NCI-H146 (cell line): ENCODE measurements at regions not wholly inside any gene's neighbourhood (a gene's known extent, or its start where the extent isn't known, plus 50 kb on each side); places are given as distances from the start of the nearest gene placed in this dataset.
"Not testable (repeated sequence)": the region's sequence is repeated elsewhere in the genome, so short reads cannot be mapped to it uniquely, and the experiment has no call there.

ENCODE experiments used
- DNase-seq: peaks from one replicate; lab custom pipeline; 2025; lab: John Stamatoyannopoulos, UW

- DNase-seq: not testable (repeated sequence)
Observed at GRCh38 chr19:56980326-56980725, 139.5 kb upstream of the USP29 start.

DNA sequence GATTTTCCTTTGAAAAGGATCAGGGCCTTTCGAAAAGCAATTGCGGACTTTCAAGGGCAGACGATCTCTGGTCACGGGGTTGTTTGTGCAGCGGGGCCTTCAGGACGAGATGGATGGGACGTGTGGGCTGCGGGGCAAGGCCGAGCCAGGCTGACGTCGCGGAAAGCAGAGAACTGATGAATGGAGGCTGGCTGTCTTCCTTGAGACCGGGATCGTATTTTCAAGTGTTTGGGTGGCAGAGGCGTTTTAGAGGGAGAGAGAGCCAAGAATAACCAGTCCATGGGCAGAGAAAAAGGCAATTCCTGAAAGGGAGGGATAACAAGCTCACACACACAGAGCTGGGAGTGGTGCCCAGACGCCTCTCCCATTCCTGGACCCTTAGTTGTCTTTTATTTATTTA is 138.9 kb upstream of the USP29 start:
- no peak for DNase-seq

- DNase-seq: not testable (repeated sequence)
Observed at GRCh38 chr19:56981440-56981839, 138.3 kb upstream of the USP29 start.

DNA sequence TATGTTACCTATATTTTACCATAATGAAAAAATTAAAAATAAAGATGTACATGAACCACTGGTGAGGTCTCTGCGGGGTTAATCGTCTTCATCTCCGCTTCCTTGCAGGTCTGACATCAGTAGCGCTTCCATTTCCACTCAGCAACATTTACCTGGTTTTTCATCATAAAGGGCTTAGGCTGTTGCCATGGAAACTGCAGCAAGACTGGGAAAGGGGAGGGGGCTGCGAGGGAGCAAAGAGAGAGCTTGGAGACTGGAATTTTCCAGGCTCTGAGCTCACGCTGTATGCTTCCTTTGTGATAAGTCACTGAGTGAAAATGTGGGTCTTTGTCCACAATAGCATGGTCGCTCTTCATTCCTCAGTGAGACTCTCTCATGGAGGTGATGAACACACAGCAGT is 136.6 kb upstream of the USP29 start:
- DNase-seq: no peak

DNA sequence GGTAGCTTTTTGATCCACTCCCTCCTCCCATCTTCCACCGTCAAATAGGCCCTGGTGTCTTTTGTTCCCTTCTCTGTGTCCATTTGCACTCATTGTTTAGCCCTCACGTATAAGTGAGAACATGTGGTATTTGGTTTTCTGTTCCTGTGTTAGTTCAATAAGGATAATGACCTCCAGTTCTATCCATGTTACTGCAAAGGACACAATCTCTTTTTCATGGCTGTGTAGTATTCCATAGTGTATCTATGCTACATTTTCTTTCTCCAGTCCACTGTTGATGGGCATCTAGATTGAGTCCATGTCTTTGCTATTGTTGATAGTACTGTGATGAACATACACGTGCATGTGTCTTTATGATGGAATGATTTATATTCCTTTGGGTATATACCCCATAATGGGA is 136.0 kb upstream of the USP29 start:
- no peak for DNase-seq

GRCh38 chr19:56986386-56986785 is 133.4 kb upstream of the USP29 start:
- DNase-seq: no peak

GRCh38 chr19:56987184-56987583 is 132.6 kb upstream of the USP29 start:
- no peak for DNase-seq

DNA sequence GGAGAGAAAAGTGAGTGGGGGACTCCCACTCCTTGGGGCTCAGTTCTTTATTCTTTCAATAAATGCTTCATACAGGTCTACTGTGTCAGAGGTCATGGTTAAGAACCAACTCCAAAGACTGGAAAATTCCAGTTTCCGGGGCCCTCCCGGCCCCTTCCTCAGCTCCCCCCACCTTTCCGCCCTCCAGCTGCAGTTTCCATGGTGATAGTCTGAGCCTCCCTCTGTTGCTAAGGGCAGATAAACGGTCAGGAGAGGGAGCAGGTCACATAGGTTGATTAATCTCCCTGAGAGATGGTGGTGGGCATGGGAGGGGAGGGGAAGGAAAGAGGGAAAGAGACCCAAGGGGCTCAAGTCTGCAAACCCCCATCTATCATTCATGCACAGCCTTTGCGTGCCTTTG is 131.5 kb upstream of the USP29 start:
- DNase-seq: no peak

DNA sequence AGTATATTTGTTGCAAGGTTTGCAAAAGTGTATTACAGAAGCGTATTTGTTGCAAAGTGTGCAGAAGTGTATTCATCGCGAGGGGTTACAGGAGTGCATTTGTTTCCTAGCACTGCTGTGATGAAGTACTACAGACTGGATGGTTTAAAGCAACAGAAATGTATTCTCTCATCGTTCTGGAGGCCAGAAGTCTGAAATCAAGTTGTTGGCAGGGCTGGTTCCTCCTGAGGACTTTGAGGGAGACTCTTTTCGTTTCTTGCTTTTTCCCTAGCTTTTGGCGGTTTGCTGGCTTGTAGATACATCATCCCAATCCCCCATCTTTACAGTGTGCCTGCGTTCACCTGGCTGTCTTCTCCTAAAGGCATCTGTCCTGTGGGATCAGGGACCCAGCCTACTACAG is 127.9 kb upstream of the USP29 start:
- no peak for DNase-seq

- no peak for DNase-seq
Observed at GRCh38 chr19:56993851-56994250, 125.9 kb upstream of the USP29 start.

GRCh38 chr19:56994251-56995017 is 125.4 kb upstream of the USP29 start:
- DNase-seq: no peak

- no peak for DNase-seq
Observed at GRCh38 chr19:56995303-56995702, 124.5 kb upstream of the USP29 start.

DNA sequence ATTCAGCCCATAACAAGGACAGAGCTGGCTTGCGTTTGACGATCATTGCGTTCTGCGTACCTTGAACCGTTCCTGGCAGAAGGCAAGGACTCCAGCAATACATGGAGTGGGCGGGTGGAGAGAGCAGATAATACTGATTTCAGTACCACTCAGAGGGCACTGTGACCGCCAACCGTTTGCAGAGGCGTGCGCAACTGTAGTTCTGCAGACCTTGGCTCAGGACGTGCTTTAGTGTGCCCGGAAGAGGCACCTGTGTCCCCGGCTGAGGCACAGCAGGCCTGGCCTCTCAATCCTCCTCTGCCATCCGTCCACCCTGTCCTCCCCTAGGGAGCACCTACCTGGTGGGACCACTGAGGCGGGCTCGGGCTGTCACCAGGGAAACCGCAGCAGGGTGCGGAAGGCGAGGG is 117.6 kb upstream of the USP29 start:
- DNase-seq: no peak

- no peak for DNase-seq
Observed at GRCh38 chr19:57002710-57003109, 117.1 kb upstream of the USP29 start.

- DNase-seq: no peak
Observed at GRCh38 chr19:57004418-57004817, 115.4 kb upstream of the USP29 start.

GRCh38 chr19:57008432-57008831 is 111.4 kb upstream of the USP29 start:
- DNase-seq: no peak

DNA sequence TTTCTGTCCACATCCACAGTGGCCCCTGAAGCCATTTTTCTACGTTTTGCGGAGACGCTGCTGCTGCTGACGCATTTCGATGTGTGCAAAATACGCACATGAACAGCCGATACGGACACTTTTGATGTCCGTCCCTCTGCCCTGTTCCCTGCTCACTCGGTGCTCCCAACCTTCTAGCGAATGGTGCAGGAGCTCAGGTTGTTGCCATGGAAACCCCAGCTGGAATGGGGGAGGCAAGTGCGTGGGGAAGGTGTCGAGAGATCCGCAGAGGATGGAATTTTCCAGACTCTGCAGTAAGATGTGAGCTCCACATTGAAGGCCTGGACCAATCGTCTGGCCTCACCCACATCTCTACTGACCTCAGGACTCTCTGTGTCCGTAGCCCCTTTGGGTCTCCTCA is 109.2 kb upstream of the USP29 start:
- no peak for DNase-seq

- DNase-seq: no peak
Observed at GRCh38 chr19:57016076-57016475, 103.7 kb upstream of the USP29 start.

DNA sequence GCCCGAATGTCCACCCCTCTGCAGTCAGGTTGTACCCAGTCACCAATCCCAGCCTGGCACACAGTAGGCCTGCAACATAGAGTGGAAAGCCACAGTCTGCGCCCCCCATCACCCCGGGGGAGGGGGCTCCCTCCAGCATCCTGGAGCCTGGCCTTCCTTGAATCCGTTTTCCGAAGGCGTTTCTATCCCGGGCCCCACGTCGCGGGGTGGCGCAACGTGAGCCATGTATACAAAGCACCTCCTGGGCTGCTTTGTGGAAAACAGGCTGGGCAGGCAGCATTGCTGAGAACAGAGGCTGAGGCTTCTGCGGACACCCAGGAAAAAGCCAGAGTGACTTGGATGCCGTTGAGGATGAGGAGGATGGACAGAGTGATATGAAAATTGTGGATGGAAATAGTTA is 103.3 kb upstream of the USP29 start:
- DNase-seq: no peak

- DNase-seq: no peak
Observed at GRCh38 chr19:57025491-57025890, 94.3 kb upstream of the USP29 start.

- DNase-seq: no peak
Observed at GRCh38 chr19:57026476-57026875, 93.3 kb upstream of the USP29 start.

DNA sequence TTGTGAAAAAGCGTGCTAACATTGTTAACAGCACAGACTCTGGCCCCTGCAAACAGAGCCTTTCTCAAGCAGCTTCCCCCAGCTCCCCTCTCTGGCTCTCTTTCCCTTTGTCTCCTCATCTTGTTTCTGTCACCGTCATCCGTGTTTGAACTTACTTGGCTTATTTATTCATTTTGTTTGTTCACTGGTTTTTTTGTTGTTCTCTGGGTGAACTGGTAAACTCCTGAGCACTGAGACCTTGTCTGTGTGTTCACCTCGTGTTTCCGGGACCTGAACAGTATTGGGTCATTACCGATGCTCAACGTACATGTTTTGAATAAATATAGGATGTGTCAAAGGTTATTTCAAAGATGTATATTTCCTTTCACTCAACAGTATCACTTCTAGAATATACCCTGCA is 92.4 kb upstream of the USP29 start:
- DNase-seq: no peak

DNA sequence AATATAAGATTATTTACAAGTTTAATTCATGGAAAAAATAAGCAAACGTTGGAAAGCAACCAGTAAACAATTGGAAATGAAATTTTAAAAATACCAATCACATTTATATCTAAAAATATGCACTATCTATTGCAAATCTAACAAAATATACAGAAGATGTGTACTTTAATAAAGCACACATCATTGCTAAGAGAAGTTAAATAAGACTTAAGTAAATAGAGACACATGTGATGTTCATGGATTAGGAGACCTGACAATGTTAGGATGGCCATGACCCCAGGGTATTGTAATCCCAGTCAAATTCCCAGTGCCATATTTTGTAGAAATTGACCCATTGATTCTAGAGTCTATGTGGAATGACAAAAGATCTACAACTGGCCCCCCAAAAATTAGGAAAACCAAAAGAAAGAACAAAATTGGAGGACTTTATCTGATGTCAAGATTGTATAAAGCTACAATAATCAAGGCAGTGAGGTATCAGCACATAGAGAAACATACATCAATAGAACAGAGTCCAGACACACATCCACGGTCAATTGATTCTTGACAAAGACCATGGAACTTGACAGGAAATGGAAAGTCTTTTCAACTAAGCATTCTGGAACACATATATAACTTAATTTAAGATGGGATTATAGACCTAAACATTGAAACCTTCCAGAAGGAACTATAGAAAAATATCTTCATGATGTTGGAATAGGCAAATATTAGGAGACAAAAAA is 90.8 kb upstream of the USP29 start:
- no peak for DNase-seq

DNA sequence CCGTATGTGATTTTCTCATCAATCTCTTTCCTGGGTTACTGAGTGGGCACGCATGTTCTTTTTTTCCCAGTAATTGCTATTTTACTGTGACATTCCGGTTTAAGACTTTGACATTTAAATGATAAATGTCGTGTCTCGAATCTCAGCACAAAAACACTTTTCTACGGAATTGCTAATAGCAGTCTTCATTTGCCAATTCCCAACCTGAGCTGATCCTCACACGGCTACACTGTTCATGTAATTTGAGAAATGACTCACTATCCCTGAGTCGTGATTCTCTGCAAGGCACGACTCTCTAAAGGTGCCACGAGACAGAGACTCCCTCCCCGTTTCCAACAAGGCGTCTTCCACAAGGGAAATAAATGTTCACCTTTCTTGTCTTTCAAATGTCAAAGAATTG is 88.7 kb upstream of the USP29 start:
- no peak for DNase-seq
